DND-41 (cell line): ENCODE measurements at regions not wholly inside any gene's neighbourhood (a gene's known extent, or its start where the extent isn't known, plus 50 kb on each side); places are given as distances from the start of the nearest gene placed in this dataset.

Source experiments
- ATAC-seq: fragments of 200-7000 bp; cut with Tn5 transposase; 3 replicates; pipeline ENCODE4 v1.9.1; 2021; ENCODE audit warnings: low read depth; ENCODE audit not compliant: insufficient read depth
- DNase-seq: peaks from one replicate; pipeline ENCODE4 v3.0.0-alpha.2; 2020
- H2AFZ ChIP-seq: 2 replicates; pipeline ENCODE4 v1.6.0; 2012; ENCODE audit warnings: low read depth, low read length
- H3K27ac ChIP-seq: 2 replicates; pipeline ENCODE4 v1.5.1; 2012; ENCODE audit warnings: low read length, inconsistent platforms
- H3K27me3 ChIP-seq: fragments of 200-600 bp; sonication (generic); 2 replicates; pipeline ENCODE4 v1.6.0; 2012; ENCODE audit warnings: low read length, mild to moderate bottlenecking, inconsistent platforms; ENCODE audit not compliant: insufficient read depth, poor library complexity
- H3K36me3 ChIP-seq: 2 replicates; pipeline ENCODE4 v1.5.1; 2012; ENCODE audit warnings: low read length, inconsistent platforms; ENCODE audit not compliant: insufficient read depth
- H3K4me1 ChIP-seq: 2 replicates; pipeline ENCODE4 v1.5.1; 2012; ENCODE audit warnings: mild to moderate bottlenecking, low read length; ENCODE audit not compliant: insufficient read depth
- H3K4me2 ChIP-seq: 2 replicates; pipeline ENCODE4 v1.6.0; 2012; ENCODE audit warnings: mild to moderate bottlenecking, moderate library complexity, low read length, inconsistent platforms; ENCODE audit not compliant: insufficient read depth
- H3K4me3 ChIP-seq, 2 experiments: fragments of 200-600 bp in 1 of 2; shearing (Covaris generic) in 1 of 2; 2 replicates each; pipeline ENCODE4 v1.5.1; 2012 to 2016; ENCODE audit warnings: inconsistent platforms in 2 of 2, low read length in 2 of 2, mild to moderate bottlenecking in 2 of 2, low read depth in 1 of 2, moderate library complexity in 1 of 2
- H3K79me2 ChIP-seq: 2 replicates; pipeline ENCODE4 v1.6.0; 2012; ENCODE audit warnings: low read length, inconsistent platforms; ENCODE audit not compliant: insufficient read depth
- H3K9ac ChIP-seq: 2 replicates; pipeline ENCODE4 v1.6.0; 2012; ENCODE audit warnings: low read depth, mild to moderate bottlenecking, inconsistent platforms, low read length, moderate library complexity
- H3K9me3 ChIP-seq: 2 replicates; pipeline ENCODE4 v1.5.1; 2012; ENCODE audit warnings: low read length, moderate library complexity, mild to moderate bottlenecking, inconsistent platforms; ENCODE audit not compliant: insufficient read depth, severe bottlenecking
- H4K20me1 ChIP-seq: 2 replicates; pipeline ENCODE4 v1.6.0; 2012; ENCODE audit warnings: low read length; ENCODE audit not compliant: insufficient read depth
- EZH2 ChIP-seq: IDR thresholded peaks from 3 replicates; pipeline ENCODE4 v1.6.1; 2012; ENCODE audit warnings: borderline replicate concordance, low read depth, mild to moderate bottlenecking, moderate library complexity, low read length, inconsistent platforms; ENCODE audit not compliant: severe bottlenecking
- TF ChIP-seq, protein P1 (sequence below): IDR thresholded peaks from 2 replicates; pipeline ENCODE4 v1.5.1; 2012; ENCODE audit warnings: borderline replicate concordance, low read length, moderate library complexity, mild to moderate bottlenecking; ENCODE audit not compliant: poor library complexity, severe bottlenecking; ENCODE audit errors: extremely low read depth

DNA sequence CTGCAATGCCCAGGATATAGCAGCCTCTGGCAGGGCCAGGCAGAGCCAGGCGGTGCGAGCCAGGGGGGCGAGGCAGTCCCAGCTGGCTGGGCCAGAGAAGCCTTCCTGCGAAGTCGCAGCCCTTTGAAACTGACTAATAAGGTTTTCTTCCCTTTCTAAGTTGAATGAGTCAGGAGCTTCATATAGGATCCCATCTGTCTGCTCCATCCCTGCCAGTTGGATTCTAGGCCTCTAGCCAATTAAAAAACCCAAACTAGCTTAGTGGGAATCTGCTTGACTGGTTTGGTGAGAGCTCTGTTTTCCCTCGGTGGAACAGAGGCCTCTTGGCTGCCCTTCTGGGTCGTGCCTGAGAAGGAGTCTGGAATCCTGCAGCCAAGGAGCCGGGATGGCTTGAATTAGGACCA lies 70.1 kb upstream of the RAPGEF1 start:
- peaks cover 3% of the 10 kb centered on the region for H3K27me3 ChIP-seq
- ATAC-seq (no peak), DNase-seq (no peak)
- H2AFZ ChIP-seq: no peak overlapping the region
- no peak for TF ChIP-seq EZH2
- TF ChIP-seq, protein P1, sequence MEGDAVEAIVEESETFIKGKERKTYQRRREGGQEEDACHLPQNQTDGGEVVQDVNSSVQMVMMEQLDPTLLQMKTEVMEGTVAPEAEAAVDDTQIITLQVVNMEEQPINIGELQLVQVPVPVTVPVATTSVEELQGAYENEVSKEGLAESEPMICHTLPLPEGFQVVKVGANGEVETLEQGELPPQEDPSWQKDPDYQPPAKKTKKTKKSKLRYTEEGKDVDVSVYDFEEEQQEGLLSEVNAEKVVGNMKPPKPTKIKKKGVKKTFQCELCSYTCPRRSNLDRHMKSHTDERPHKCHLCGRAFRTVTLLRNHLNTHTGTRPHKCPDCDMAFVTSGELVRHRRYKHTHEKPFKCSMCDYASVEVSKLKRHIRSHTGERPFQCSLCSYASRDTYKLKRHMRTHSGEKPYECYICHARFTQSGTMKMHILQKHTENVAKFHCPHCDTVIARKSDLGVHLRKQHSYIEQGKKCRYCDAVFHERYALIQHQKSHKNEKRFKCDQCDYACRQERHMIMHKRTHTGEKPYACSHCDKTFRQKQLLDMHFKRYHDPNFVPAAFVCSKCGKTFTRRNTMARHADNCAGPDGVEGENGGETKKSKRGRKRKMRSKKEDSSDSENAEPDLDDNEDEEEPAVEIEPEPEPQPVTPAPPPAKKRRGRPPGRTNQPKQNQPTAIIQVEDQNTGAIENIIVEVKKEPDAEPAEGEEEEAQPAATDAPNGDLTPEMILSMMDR: no peak
- H3K79me2 ChIP-seq: no peaks in the 10 kb centered on the region
- H3K4me3 ChIP-seq: no peak overlapping the region
- no peaks in the 10 kb centered on the region; the same call in 1 of the 2 replicates for H4K20me1 ChIP-seq
- no peak overlapping the region for H3K27ac ChIP-seq
- no peak overlapping the region for H3K4me2 ChIP-seq
- H3K9ac ChIP-seq: no peak overlapping the region
- no peaks in the 10 kb centered on the region for H3K9me3 ChIP-seq
- no peaks in the 10 kb centered on the region for H3K36me3 ChIP-seq
- no peaks in the 10 kb centered on the region for H3K4me1 ChIP-seq

DNA sequence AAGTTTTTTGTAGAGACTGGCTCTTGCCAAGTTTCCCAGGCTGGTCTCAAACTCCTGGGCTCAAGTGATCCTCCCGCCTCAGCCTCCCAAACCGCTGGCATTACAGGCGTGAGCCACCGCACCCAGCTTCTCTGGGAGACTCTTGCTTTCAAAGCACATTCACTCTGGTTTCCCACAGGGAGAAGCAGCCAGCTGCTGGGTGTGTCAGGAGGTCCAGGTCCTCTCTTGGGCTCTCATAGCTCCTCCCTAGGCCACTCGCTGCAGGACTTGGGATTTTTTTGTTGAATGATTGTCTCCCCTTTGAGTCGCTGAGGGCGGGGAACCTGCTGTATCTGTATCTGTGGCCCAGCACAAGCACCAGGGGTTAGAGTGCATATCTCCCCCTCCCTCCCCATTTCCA lies 68.4 kb upstream of the RAPGEF1 start:
- H3K27me3 ChIP-seq: peaks cover 3% of the 10 kb centered on the region
- no peak overlapping the region for H3K4me3 ChIP-seq
- ATAC-seq (no peak), DNase-seq (no peak)
- no peaks in the 10 kb centered on the region; the same call in none of the 2 replicates for H4K20me1 ChIP-seq
- H3K36me3 ChIP-seq: no peaks in the 10 kb centered on the region
- no peak overlapping the region for H3K27ac ChIP-seq
- no peaks in the 10 kb centered on the region for H3K9me3 ChIP-seq
- H3K9ac ChIP-seq: no peak overlapping the region
- no peaks in the 10 kb centered on the region for H3K4me1 ChIP-seq
- H2AFZ ChIP-seq: no peak overlapping the region
- H3K79me2 ChIP-seq: no peaks in the 10 kb centered on the region
- TF ChIP-seq, protein P1: no peak
- no peak for TF ChIP-seq EZH2
- H3K4me2 ChIP-seq: no peak overlapping the region

DNA sequence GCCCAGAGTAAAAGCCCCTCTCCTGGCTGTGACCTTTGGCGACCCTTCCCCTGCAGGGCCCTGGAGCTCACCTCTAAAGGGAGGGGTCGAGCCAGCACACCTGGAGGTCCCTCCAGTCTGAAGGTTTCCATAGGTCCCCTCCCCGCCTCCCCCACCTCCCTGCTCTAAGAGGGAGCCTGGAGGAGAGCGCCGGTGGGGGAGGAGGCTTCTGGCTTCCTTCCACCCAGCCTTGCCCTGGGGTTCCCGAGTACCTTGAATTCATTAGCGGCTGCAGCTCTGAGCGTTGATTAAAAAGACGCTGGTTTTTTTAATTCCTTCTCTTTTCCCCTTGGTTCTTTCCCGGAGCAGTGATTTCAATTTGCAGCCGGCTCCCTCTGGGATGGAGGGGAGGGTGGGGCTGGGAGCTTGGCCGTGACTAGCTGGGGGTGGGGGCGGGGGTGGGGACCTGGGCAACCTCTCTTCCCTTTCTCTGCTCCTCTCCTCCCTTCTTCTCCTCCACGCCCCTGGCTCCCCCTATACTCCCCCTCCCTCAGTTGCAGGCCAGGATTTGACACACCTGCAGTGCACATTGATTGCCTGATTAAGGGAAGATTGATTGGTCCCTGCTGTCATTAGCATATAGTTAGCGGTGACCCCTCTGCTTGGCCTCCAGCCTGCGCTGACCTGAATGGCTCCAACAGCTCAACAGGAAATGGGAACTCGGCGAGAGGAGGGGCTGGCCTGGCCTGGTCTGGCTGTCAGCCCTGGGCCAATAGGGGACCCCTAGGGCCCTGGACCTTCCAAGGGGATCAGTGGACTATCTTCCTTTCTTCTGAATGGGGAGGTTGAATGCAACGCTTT lies 67.5 kb upstream of the RAPGEF1 start:
- Histone ChIP-seq H4K20me1 (no peaks in the 10 kb centered on the region; the same call in none of the 2 replicates), H2AFZ (no peak overlapping the region), H3K9ac (no peak overlapping the region), H3K4me3 (no peak overlapping the region), H3K4me2 (no peak overlapping the region), H3K9me3 (no peaks in the 10 kb centered on the region), H3K79me2 (no peaks in the 10 kb centered on the region), H3K27me3 (peaks cover 3% of the 10 kb centered on the region), H3K36me3 (no peaks in the 10 kb centered on the region), H3K27ac (no peak overlapping the region), H3K4me1 (no peaks in the 10 kb centered on the region)
- TF ChIP-seq EZH2: no peak
- TF ChIP-seq, protein P1: no peak
- ATAC-seq (no peak), DNase-seq (no peak)
